HUES6 (cell line): ENCODE measurements at regions not wholly inside any gene's neighbourhood (a gene's known extent, or its start where the extent isn't known, plus 50 kb on each side); places are given as distances from the start of the nearest gene placed in this dataset.

ENCODE experiments used
- H3K27ac ChIP-seq: 2 replicates; pipeline ENCODE4 v1.7.0; 2013; ENCODE audit warnings: low read depth, mild to moderate bottlenecking, low read length, inconsistent platforms
- H3K27me3 ChIP-seq: 2 replicates; pipeline ENCODE4 v1.6.1; 2013; ENCODE audit warnings: low read length; ENCODE audit not compliant: control insufficient read depth, insufficient read depth
- H3K36me3 ChIP-seq: 2 replicates; pipeline ENCODE4 v1.6.1; 2013; ENCODE audit warnings: low read length; ENCODE audit not compliant: control insufficient read depth, insufficient read depth
- H3K4me1 ChIP-seq: 2 replicates; pipeline ENCODE4 v1.6.1; 2013; ENCODE audit warnings: low read length; ENCODE audit not compliant: control insufficient read depth, insufficient read depth
- H3K4me3 ChIP-seq: 2 replicates; pipeline ENCODE4 v1.5.1; 2013; ENCODE audit warnings: low read depth, low read length
- H3K9ac ChIP-seq: one replicate; pipeline ENCODE4 v1.6.1; 2013; ENCODE audit warnings: mild to moderate bottlenecking, low read length
- H3K9me3 ChIP-seq: 2 replicates; pipeline ENCODE4 v1.6.1; 2013; ENCODE audit warnings: low read depth, low read length; ENCODE audit not compliant: control insufficient read depth, insufficient read depth

GRCh38 chr2:156672556-156673332, 236.6 kb downstream of the GPD2 start:
- Histone ChIP-seq H3K4me1 (peaks cover 27% of the 10 kb centered on the region), H3K9ac (no peak overlapping the region), H3K27ac (no peak overlapping the region; the same call in 1 of the 2 replicates)

GRCh38 chr2:156673333-156673615, 237.1 kb downstream of the GPD2 start:
- H3K27ac ChIP-seq, result no peak overlapping the region
- no peaks in the 10 kb centered on the region for H3K27me3 ChIP-seq
- no peaks in the 10 kb centered on the region for H3K36me3 ChIP-seq
- H3K4me3 ChIP-seq, result no peak overlapping the region
- H3K9ac ChIP-seq, result no peak overlapping the region
- peaks cover 5% of the 10 kb centered on the region for H3K9me3 ChIP-seq
- H3K4me1 ChIP-seq, result peaks cover 27% of the 10 kb centered on the region

More at GRCh38 chr2:156672556-156673332, 236.6 kb downstream of the GPD2 start:
- Histone ChIP-seq H3K9me3 (peaks cover 10% of the 10 kb centered on the region), H3K4me3 (no peak overlapping the region), H3K36me3 (no peaks in the 10 kb centered on the region), H3K27me3 (no peaks in the 10 kb centered on the region)

GRCh38 chr2:156673981-156674380, 237.8 kb downstream of the GPD2 start:
- Histone ChIP-seq H3K27ac (no peak overlapping the region), H3K9me3 (no peaks in the 10 kb centered on the region), H3K4me1 (peaks cover 27% of the 10 kb centered on the region), H3K9ac (no peak overlapping the region), H3K36me3 (no peaks in the 10 kb centered on the region), H3K27me3 (no peaks in the 10 kb centered on the region), H3K4me3 (no peak overlapping the region)

- Histone ChIP-seq H3K9ac (no peak overlapping the region), H3K4me1 (peaks cover 27% of the 10 kb centered on the region), H3K27me3 (no peaks in the 10 kb centered on the region), H3K27ac (no peak overlapping the region), H3K4me3 (no peak overlapping the region), H3K36me3 (no peaks in the 10 kb centered on the region), H3K9me3 (no peaks in the 10 kb centered on the region)
Measured at GRCh38 chr2:156675896-156676295, 239.7 kb downstream of the GPD2 start.

- H3K27ac ChIP-seq, result no peak overlapping the region
- H3K9me3 ChIP-seq, result no peaks in the 10 kb centered on the region
- no peak overlapping the region for H3K9ac ChIP-seq
- no peaks in the 10 kb centered on the region for H3K27me3 ChIP-seq
- no peaks in the 10 kb centered on the region for H3K36me3 ChIP-seq
- peaks cover 1% of the 10 kb centered on the region; the same call in 1 of the 2 replicates for H3K4me1 ChIP-seq
- no peak overlapping the region for H3K4me3 ChIP-seq
Measured at GRCh38 chr2:156679820-156680219, 243.6 kb downstream of the GPD2 start.

- H3K27me3 ChIP-seq, result no peaks in the 10 kb centered on the region
- no peak overlapping the region for H3K9ac ChIP-seq
- H3K27ac ChIP-seq, result no peak overlapping the region
- peaks cover 6% of the 10 kb centered on the region; the same call in 1 of the 2 replicates for H3K4me1 ChIP-seq
- H3K4me3 ChIP-seq, result no peak overlapping the region
- no peaks in the 10 kb centered on the region for H3K36me3 ChIP-seq
- no peaks in the 10 kb centered on the region for H3K9me3 ChIP-seq
Measured at GRCh38 chr2:156680266-156680665, 244.1 kb downstream of the GPD2 start.

- H3K4me3 ChIP-seq, result no peak overlapping the region
- H3K9ac ChIP-seq, result no peak overlapping the region
- no peak overlapping the region for H3K27ac ChIP-seq
- H3K27me3 ChIP-seq, result no peaks in the 10 kb centered on the region
- H3K36me3 ChIP-seq, result no peaks in the 10 kb centered on the region
- peaks cover 2% of the 10 kb centered on the region; the same call in 1 of the 2 replicates for H3K9me3 ChIP-seq
- H3K4me1 ChIP-seq, result peaks cover 9% of the 10 kb centered on the region; the same call in 1 of the 2 replicates
Measured at GRCh38 chr2:156687126-156687525, 250.9 kb downstream of the GPD2 start.

GRCh38 chr2:156687715-156688114, 251.5 kb downstream of the GPD2 start:
- Histone ChIP-seq H3K36me3 (no peaks in the 10 kb centered on the region), H3K9ac (no peak overlapping the region), H3K4me3 (no peak overlapping the region), H3K4me1 (peaks cover 9% of the 10 kb centered on the region; the same call in 1 of the 2 replicates), H3K27me3 (no peaks in the 10 kb centered on the region), H3K9me3 (peaks cover 2% of the 10 kb centered on the region; the same call in 1 of the 2 replicates), H3K27ac (no peak overlapping the region)

- Histone ChIP-seq H3K27me3 (no peaks in the 10 kb centered on the region), H3K9me3 (peaks cover 2% of the 10 kb centered on the region; the same call in 1 of the 2 replicates), H3K36me3 (no peaks in the 10 kb centered on the region), H3K9ac (no peak overlapping the region), H3K4me3 (no peak overlapping the region), H3K4me1 (peaks cover 10% of the 10 kb centered on the region; the same call in 1 of the 2 replicates), H3K27ac (no peak overlapping the region)
Measured at GRCh38 chr2:156689939-156690338, 253.8 kb downstream of the GPD2 start.

GRCh38 chr2:156691014-156691413, 254.8 kb downstream of the GPD2 start:
- Histone ChIP-seq H3K9ac (no peak overlapping the region), H3K36me3 (no peaks in the 10 kb centered on the region), H3K27ac (no peak overlapping the region), H3K4me3 (no peak overlapping the region), H3K4me1 (peaks cover 4% of the 10 kb centered on the region; the same call in 1 of the 2 replicates), H3K9me3 (peaks cover under 1% of the 10 kb centered on the region; the same call in 1 of the 2 replicates), H3K27me3 (no peaks in the 10 kb centered on the region)

- H3K9me3 ChIP-seq, result no peaks in the 10 kb centered on the region
- H3K36me3 ChIP-seq, result no peaks in the 10 kb centered on the region
- H3K9ac ChIP-seq, result no peak overlapping the region
- peaks cover 4% of the 10 kb centered on the region; the same call in 1 of the 2 replicates for H3K4me1 ChIP-seq
- no peaks in the 10 kb centered on the region for H3K27me3 ChIP-seq
- H3K4me3 ChIP-seq, result no peak overlapping the region
- no peak overlapping the region for H3K27ac ChIP-seq
Measured at GRCh38 chr2:156695020-156695419, 258.8 kb downstream of the GPD2 start.
